Left hindlimb (tissue), 1 donor: ENCODE measurements at regions not wholly inside any gene's neighbourhood (a gene's known extent, or its start where the extent isn't known, plus 50 kb on each side); places are given as distances from the start of the nearest gene placed in this dataset.
"Not testable (repeated sequence)": the region's sequence is repeated elsewhere in the genome, so short reads cannot be mapped to it uniquely, and the experiment has no call there.

Experiments used
- DNase-seq: peaks from one replicate; pipeline ENCODE4 v3.0.0-alpha.2; 2018

GRCh38 chr11:106152013-106152412 is 74.6 kb downstream of the AASDHPPT start:
- no peak for DNase-seq

GRCh38 chr11:106152824-106153223 is 75.4 kb downstream of the AASDHPPT start:
- no peak for DNase-seq

- DNase-seq, result no peak
These were observed 79.0 kb downstream of the AASDHPPT start for GRCh38 chr11:106156290-106156937.

DNA sequence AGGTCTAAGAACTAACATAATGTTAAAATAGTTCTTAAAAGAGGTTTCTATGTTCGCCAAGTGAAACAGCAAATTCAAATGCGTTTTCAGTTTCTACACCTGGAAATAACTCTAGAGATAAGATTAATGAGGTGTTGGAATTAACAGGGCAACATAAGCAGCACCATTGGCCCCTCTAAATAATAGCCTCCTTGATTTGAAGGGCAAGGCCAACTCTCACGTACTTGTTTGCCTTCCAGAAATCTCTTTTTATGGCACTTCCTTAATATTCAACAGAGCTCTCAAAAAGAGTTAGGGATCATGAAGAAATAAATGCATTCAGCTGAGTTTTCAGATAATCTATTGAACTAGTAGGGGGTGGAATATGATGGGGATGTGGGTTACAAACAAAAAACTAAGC is 80.9 kb downstream of the AASDHPPT start:
- no peak for DNase-seq

GRCh38 chr11:106159836-106160235 is 82.4 kb downstream of the AASDHPPT start:
- DNase-seq, result no peak

DNA sequence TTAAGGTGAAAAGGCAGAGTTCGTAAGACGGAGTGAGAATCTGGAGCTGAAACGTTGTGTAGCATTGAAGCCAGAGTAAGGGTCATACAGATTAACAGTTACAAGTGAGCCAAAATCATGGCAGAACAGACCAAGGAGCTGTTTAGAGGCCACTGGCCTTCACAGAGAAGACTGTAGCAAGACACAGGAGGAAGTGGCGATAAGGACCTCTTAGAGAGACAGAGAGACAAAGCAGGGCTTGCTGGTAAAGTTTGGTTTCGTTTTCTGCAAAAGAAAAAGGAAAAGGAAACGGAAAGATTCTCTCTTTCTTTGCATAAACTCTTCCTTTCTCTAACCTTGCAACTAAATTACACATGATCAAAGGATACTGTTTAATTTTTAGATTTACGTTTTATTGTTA is 83.0 kb downstream of the AASDHPPT start:
- no peak for DNase-seq

DNA sequence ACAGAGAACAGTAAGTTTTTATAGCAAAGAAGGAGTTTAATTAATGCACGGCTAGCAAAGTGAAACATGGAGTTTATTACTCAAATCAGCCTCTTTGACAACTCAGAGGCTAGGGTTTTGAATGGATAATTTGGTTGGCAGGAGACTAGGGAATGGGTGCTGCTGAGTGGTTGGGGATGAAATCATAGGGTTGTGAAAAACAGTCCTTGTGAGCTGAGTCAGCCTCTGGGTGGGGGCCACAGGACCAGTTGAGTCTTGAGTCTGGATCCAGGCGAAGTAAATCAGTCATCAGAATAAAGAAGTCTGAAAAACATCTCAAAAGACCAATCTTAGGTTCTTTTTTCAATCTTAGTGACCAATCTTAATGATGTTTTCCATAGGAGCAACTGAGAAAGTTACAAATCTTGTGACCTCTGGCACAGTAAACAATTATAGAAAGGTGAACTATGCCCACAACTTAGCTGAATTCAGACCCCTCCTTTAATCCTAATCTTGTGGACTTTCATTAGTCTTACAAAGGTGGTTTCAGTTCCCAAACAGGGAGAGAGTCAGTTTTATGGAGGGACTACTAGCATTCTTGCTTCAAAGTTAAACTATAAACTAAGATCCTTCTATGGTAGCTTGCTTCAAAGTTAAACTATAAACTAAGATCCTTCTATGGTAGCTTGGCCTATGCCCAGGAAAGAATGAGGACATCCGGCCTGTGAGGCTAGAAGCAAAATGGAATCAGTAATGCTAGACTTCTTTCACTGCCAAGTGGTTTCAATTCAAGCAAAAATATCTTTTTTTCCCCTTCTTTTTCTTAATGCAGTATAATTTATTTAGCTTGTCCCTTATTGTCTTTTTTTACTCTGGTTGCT is 84.5 kb downstream of the AASDHPPT start:
- DNase-seq, result no peak

DNA sequence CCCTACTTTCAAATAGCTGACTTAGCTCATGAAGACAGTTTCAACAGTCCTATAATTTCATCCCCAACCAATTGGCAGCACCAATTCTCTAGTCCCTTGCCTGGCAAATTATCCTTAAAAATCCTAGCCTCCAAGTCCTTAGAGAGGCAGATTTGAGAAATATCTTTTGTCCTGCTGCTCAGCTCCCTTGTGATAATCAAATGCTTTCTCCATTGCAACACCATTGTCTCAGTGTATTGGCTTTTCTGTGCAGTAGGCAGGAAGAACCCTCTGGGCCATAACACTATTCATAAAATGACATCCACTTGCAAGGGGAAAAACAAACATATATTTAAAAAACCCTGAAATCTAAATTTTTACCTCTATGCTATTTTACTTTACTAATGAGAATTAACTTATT is 89.6 kb downstream of the AASDHPPT start:
- no peak for DNase-seq

GRCh38 chr11:106172386-106172991 is 95.0 kb downstream of the AASDHPPT start:
- no peak for DNase-seq

DNA sequence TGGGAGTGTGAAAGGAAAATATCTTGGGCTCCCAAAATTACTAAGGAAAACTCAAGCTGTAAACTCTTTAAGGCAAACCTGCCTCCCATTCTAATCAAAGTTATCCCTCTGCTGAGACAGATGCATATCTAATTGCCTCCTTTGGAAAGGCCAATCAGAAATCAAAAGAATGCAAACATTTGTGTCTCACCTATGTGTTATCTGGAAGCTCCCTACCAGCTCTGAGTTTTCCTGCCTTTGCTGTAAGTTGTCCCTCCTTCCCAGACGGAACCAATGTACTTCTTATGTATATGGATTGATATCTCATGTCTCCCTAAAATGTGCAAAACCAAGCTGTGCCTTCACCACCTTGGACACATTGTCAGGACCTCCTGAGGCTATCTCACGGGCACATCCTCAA is 95.8 kb downstream of the AASDHPPT start:
- DNase-seq, result no peak

DNA sequence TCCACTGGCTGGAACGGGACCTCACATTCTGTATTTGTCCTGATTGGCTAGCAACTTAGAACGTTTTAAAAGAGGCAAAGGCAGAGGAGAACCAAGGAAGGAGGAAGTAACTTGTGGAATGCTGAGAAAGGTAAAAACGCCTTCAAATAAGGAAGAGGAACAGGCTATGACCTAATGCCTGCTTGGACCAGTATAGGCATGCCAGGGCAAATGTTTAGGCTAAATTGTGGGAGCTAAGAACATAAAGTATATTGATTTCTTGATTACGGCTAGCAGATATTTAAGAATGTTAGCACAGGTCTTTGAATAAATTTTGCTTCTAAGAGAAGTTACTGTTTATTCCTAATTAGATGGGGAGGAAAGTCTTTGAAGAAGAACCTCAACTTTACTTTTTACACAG is 96.5 kb downstream of the AASDHPPT start:
- DNase-seq, result not testable (repeated sequence)

DNA sequence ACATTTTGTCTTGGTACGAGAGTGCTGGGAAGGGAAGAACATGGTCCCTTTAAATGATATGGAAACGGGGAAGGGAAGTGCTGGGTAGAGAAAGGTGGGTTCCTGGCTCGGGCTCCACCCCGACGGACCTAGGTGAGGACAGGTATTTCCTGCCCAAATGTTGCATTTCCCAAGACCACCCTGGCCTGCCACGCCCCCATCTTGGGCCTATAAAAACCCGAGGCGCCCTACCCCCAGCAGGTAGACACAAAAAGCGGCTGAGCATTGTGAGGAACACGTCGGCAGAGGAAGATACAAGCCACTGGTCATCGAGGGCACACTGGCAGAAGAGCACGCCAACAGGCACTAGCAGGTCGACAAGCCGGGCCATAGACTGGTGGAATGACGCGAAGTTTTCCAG is 99.4 kb downstream of the AASDHPPT start:
- no peak for DNase-seq

- no peak for DNase-seq
These were observed 99.8 kb downstream of the AASDHPPT start for GRCh38 chr11:106177311-106177710.

DNA sequence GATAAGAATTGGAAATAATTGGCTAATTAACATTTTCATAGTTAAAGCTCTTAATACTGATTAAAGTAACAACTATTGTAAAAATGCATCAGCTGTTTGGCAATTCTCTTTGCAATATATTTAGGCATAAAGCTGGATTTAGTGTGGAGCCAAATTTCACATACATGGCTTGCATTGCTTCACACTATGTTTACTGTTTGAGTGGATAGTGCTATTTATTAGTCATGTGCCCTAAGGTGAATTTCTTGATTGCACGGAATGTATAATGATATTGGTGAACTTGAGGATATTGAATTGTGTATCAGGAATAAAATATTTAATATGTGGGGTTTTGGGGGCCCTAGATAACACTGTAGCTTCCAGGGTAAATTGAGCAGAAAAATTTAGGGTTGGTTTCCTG is 100.9 kb downstream of the AASDHPPT start:
- no peak for DNase-seq

DNA sequence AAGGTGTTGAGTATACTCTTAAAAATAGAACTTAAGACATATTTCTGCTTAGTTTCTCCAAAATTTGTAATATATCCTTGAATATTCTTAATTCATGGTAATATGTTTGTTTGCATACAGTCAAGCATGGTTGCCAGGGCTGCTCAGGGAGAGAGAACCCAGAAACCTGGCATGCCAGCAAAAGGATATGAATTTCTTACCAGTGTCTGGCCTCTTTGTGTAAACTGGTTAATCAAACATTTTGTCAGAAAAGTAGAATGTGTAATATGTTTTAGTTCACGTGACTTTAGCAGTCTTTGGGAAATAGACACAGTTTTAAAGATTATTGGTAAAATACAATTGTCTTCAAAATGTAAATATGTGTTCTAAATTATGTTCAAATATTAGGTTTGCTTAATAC is 101.6 kb downstream of the AASDHPPT start:
- no peak for DNase-seq

GRCh38 chr11:106186630-106187029 is 109.2 kb downstream of the AASDHPPT start:
- DNase-seq, result no peak

GRCh38 chr11:106187860-106188456 is 110.5 kb downstream of the AASDHPPT start:
- no peak for DNase-seq

GRCh38 chr11:106193956-106194355 is 116.5 kb downstream of the AASDHPPT start:
- no peak for DNase-seq

- DNase-seq, result no peak
These were observed 120.0 kb downstream of the AASDHPPT start for GRCh38 chr11:106197438-106197837.

- DNase-seq, result no peak
These were observed 125.6 kb downstream of the AASDHPPT start for GRCh38 chr11:106202935-106203620.

GRCh38 chr11:106208760-106209159 is 131.3 kb downstream of the AASDHPPT start:
- DNase-seq, result no peak

- DNase-seq, result no peak
These were observed 134.6 kb downstream of the AASDHPPT start for GRCh38 chr11:106212081-106212480.

DNA sequence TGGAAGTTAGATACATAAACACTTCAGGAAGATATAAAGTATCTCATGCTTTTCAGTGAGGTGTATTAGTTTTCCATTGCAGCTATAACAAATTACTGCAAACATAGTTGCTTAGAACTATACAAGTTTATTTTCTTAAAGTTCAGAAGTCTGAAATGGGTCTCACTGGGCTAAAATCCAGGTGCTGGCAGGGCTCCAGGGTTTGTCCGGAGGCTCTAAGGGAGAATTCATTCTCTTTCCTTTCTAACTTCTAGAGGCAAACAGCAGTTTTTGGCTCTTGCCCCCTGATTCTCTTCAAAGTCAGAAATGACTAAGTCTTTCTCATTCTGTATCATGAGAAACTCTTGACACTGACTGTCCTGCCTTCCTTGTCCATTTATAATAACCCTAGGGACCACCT is 138.8 kb downstream of the AASDHPPT start:
- DNase-seq, result no peak
